ENCODE measurements at regions not wholly inside any gene's neighbourhood (a gene's known extent, or its start where the extent isn't known, plus 50 kb on each side); places are given as distances from the start of the nearest gene placed in this dataset.
A peak's percentile ranks its signal among the peaks of the same experiment; 100 is the strongest.

DNA sequence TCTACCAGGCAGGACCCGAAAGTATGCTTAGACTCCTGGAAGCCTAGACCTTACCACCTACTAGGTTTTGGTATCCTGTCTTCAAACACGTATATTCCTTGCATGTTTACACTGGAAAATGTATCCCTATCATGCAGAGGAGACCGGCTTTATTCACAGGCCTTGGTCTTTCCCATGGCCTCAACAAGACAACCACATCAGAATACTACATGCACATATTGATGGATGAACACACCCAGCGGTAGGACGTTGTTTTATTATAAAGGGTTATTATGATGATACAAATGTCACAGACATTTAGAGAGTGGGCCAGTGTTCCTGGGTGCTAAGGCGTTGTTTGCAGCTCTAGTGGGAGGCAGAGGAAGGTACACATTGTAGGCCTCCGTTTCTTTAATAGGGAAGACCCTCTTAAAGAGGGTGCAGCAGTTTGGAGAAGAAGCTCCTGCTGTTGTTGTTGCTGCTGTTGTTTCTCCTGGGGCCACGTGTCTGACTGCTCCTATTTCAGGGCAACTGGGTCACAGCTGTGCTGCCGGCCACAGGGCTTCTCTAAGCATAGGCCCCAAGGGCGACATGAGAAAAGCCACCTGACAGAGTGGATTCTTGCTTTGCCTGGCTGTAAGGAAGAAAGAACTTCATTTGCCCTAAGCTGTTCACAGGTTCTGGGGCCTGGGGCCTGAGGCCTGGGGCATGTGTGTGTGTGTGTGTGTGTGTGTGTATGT lies 98.3 kb upstream of the SASH1 start:
- in situ Hi-C loops (cut with MboI; ENCODE audit: low sequenced_read_pairs) (no loop called here), intact Hi-C loops (cut with micrococcal nuclease) (no loop called here), dilution Hi-C loops (cut with HindIII; ENCODE audit: low sequenced_read_pairs, unreplicated experiment) (no loop called here)
- Histone ChIP-seq H2AFZ (replicated peaks; ENCODE audit: low read length, poor library complexity) (peak overlapping the region; percentile 28), H2BK15ac (ENCODE audit: low read depth, low read length) (no peak overlapping the region), H3K9me1 (ENCODE audit: insufficient read depth, low read length) (no peaks in the 10 kb centered on the region; the same call in 1 of the 2 replicates), H3K23ac (ENCODE audit: low read depth, low read length) (no peak overlapping the region), H3K4me2 (ENCODE audit: low read depth, low read length) (no peak overlapping the region), H4K5ac (ENCODE audit: low read depth, low read length) (0 out of 2 replicates have a peak overlapping the region, but pooled peaks have one; percentile 30), H4K20me1 (ENCODE audit: insufficient read depth, low read length) (no peaks in the 10 kb centered on the region), H3K9me3 (ENCODE audit: control insufficient read depth, insufficient read depth, low read length) (no peaks in the 10 kb centered on the region), H3K27ac (ENCODE audit: insufficient read depth, low read length) (peak overlapping the region; percentile 58; the same call in 1 of the 2 replicates), H3K14ac (replicated peaks; ENCODE audit: low read depth, low read length) (peak overlapping the region; percentile 30; the same call in 1 of the 2 replicates), H3K9ac (ENCODE audit: low read depth, low read length) (no peak overlapping the region), H3K18ac (ENCODE audit: low read depth, low read length) (peak overlapping the region; percentile 21; the same call in 1 of the 2 replicates), H3K36me3 (ENCODE audit: control insufficient read depth, insufficient read depth, low read length) (no peaks in the 10 kb centered on the region), H4K91ac (ENCODE audit: insufficient read depth, low read depth, low read length) (no peak overlapping the region; the same call in 1 of the 2 replicates), H3K27me3 (ENCODE audit: control insufficient read depth, insufficient read depth, low read length) (no peaks in the 10 kb centered on the region), H3K4me1 (ENCODE audit: control insufficient read depth, insufficient read depth, low read length) (peaks cover 15% of the 10 kb centered on the region), H2BK120ac (ENCODE audit: low read depth, low read length) (no peak overlapping the region), H2BK5ac (ENCODE audit: low read depth, low read length, poor library complexity, severe bottlenecking) (no peak overlapping the region), H3K4me3 (ENCODE audit: insufficient read depth, low read depth, low read length) (no peak overlapping the region), H3K56ac (ENCODE audit: extremely low read depth, insufficient read depth, low read length) (no peak overlapping the region), H3K4ac (ENCODE audit: low read depth, low read length) (no peak overlapping the region), H2AK9ac (replicated peaks; ENCODE audit: low read depth, low read length, poor library complexity) (no peak overlapping the region), H2AK5ac (ENCODE audit: low read depth, low read length) (peak overlapping the region; percentile 27; the same call in 1 of the 2 replicates), H2BK20ac (ENCODE audit: low read depth, low read length) (no peak overlapping the region), H3K79me1 (ENCODE audit: low read depth in 1 of 2, low read length in 2 of 2) (no peaks in the 10 kb centered on the region), H4K8ac (ENCODE audit: low read depth in 2 of 2, low read length in 2 of 2) (0 out of 4 replicates have a peak overlapping the region, but pooled peaks of 1 of the 2 experiments have one; percentile 12)
- ATAC-seq (ENCODE audit: low read depth) (peak; percentile 32), DNase-seq (peak; percentile 13)
- 47% methylated on average over 3 of the region's 10 CpGs; no CpG with 5 or more reads in 1 of the 2 experiments for WGBS, 2 experiments (ENCODE audit: extremely low coverage in 2 of 2, insufficient read length in 1 of 2)
- CTCF ChIA-PET: interaction anchor here (0.6 to 1.2 kb wide), 3 partner anchors 64 to 971 kb away, joined by 3 to 4 read pairs (median 3); no protein-coding TSS in a partner anchor
- POLR2A ChIA-PET (ENCODE audit: unreplicated experiment): no interaction called here
- BruUV-seq (replicated peaks): no TSS peak
- TF ChIP-seq RCOR1 (IDR thresholded peaks at IDR 0.05; ENCODE audit: insufficient replicate concordance, low read length): no peak
- no peak for TF ChIP-seq RAD21 (IDR thresholded peaks at IDR 0.05; ENCODE audit: low read length)
- TF ChIP-seq FOS (IDR thresholded peaks at IDR 0.05; ENCODE audit: low read depth, low read length): no peak
- no peak for TF ChIP-seq MAZ (IDR thresholded peaks at IDR 0.05; ENCODE audit: borderline replicate concordance, low read depth, low read length)
- TF ChIP-seq MAFK (IDR thresholded peaks at IDR 0.05; ENCODE audit: low read depth, low read length): no peak
- TF ChIP-seq MXI1 (IDR thresholded peaks at IDR 0.05; ENCODE audit: borderline replicate concordance, low read depth, low read length): no peak
- TF ChIP-seq, protein P1, sequence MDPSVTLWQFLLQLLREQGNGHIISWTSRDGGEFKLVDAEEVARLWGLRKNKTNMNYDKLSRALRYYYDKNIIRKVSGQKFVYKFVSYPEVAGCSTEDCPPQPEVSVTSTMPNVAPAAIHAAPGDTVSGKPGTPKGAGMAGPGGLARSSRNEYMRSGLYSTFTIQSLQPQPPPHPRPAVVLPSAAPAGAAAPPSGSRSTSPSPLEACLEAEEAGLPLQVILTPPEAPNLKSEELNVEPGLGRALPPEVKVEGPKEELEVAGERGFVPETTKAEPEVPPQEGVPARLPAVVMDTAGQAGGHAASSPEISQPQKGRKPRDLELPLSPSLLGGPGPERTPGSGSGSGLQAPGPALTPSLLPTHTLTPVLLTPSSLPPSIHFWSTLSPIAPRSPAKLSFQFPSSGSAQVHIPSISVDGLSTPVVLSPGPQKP (IDR thresholded peaks at IDR 0.05; ENCODE audit: borderline replicate concordance, low read depth, low read length): no peak

All from IMR-90 (cell line).